ENCODE measurements at regions not wholly inside any gene's neighbourhood (a gene's known extent, or its start where the extent isn't known, plus 50 kb on each side); places are given as distances from the start of the nearest gene placed in this dataset.

DNA sequence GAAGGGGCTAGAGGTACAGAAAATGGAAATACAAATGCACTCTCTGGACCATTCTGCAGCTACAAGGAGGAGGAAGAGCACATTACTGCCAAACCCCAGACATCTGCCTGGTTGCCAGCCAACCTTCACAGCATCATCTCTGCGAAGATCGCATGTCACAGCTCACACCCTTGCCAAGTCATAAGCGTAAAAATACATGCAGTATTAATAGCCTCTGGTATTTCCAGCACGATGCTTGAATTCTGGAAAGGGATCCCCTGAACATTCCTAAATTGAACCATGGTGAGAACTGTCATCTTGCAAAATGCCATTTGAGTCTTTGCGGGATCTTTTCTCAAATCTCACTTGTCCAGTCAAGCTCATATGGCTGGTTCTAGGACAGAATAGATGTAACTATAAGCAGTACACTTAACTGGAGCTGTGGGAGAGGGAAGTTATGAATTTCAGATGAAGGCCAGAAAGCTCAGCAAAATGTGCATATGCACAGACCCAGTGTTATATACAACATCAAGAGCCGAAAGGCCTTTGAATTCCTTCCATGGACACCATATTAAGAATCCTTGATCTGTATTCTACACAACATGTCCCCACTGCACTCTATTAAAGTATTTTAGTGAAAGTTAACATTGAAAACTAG is 211.6 kb downstream of the DUSP6 start:
- Mint-ChIP-seq H3K9me3 (no peaks in the 10 kb centered on the region), H3K4me3 (no peak overlapping the region), H3K36me3 (ENCODE audit: low read depth) (no peaks in the 10 kb centered on the region), H3K27me3 (ENCODE audit: low read depth) (no peaks in the 10 kb centered on the region), H3K4me1 (peaks cover 5% of the 10 kb centered on the region), H3K27ac (peak overlapping the region in 1 of 3 experiments; percentile 26)
- TF ChIP-seq, protein P1, sequence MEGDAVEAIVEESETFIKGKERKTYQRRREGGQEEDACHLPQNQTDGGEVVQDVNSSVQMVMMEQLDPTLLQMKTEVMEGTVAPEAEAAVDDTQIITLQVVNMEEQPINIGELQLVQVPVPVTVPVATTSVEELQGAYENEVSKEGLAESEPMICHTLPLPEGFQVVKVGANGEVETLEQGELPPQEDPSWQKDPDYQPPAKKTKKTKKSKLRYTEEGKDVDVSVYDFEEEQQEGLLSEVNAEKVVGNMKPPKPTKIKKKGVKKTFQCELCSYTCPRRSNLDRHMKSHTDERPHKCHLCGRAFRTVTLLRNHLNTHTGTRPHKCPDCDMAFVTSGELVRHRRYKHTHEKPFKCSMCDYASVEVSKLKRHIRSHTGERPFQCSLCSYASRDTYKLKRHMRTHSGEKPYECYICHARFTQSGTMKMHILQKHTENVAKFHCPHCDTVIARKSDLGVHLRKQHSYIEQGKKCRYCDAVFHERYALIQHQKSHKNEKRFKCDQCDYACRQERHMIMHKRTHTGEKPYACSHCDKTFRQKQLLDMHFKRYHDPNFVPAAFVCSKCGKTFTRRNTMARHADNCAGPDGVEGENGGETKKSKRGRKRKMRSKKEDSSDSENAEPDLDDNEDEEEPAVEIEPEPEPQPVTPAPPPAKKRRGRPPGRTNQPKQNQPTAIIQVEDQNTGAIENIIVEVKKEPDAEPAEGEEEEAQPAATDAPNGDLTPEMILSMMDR (IDR thresholded peaks at IDR 0.05; ENCODE audit: unreplicated experiment in 3 of 3) = no peak

DNA sequence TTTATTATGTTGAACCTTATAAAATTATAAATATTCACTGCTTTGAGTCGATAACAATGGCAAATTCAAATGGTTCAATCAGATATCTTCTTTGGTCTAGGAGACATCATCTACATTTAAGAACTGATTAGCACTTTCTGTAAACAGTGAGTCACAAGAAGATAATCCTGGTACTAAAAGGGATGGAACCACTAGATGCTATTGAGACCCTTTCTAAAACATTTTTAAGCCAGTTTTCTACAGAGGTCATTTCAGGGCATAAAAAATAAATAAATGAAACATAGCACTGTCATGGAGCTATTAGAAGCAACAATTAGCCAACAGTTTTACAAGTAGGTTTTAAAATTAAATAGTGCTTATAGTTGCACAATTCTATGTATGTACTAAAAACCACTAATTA is 212.2 kb downstream of the DUSP6 start:
- peaks cover 5% of the 10 kb centered on the region for H3K4me1 Mint-ChIP-seq
- TF ChIP-seq, protein P1 (IDR thresholded peaks at IDR 0.05; ENCODE audit: unreplicated experiment in 3 of 3) = no peak
- no peaks in the 10 kb centered on the region for H3K27me3 Mint-ChIP-seq (ENCODE audit: low read depth)
- no peaks in the 10 kb centered on the region for H3K36me3 Mint-ChIP-seq (ENCODE audit: low read depth)
- no peaks in the 10 kb centered on the region for H3K9me3 Mint-ChIP-seq
- no peak overlapping the region for H3K27ac Mint-ChIP-seq
- no peak overlapping the region for H3K4me3 Mint-ChIP-seq

DNA sequence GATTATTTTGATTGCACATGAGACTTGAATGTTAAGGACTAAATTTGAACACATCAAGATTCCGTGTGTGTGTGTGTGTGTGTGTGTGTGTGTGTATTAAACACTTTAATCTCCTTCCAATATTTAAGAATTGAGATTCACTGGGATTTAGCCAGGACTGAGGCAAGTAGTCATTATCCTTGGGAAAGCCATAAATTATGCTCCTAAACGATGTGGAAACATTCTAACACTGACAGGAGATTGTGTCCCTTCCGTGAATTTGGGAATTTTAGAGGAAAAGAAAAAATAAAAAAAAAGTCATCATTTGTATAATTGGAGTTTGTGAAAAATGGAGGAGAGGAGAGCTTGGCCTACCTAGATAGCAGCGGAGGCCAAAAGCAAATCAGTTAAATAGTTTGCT is 212.9 kb downstream of the DUSP6 start:
- peaks cover 5% of the 10 kb centered on the region for H3K4me1 Mint-ChIP-seq
- no peaks in the 10 kb centered on the region for H3K9me3 Mint-ChIP-seq
- no peak overlapping the region for H3K4me3 Mint-ChIP-seq
- no peak overlapping the region for H3K27ac Mint-ChIP-seq
- no peaks in the 10 kb centered on the region for H3K36me3 Mint-ChIP-seq (ENCODE audit: low read depth)
- no peaks in the 10 kb centered on the region for H3K27me3 Mint-ChIP-seq (ENCODE audit: low read depth)
- TF ChIP-seq, protein P1 (IDR thresholded peaks at IDR 0.05; ENCODE audit: unreplicated experiment in 3 of 3) = no peak

DNA sequence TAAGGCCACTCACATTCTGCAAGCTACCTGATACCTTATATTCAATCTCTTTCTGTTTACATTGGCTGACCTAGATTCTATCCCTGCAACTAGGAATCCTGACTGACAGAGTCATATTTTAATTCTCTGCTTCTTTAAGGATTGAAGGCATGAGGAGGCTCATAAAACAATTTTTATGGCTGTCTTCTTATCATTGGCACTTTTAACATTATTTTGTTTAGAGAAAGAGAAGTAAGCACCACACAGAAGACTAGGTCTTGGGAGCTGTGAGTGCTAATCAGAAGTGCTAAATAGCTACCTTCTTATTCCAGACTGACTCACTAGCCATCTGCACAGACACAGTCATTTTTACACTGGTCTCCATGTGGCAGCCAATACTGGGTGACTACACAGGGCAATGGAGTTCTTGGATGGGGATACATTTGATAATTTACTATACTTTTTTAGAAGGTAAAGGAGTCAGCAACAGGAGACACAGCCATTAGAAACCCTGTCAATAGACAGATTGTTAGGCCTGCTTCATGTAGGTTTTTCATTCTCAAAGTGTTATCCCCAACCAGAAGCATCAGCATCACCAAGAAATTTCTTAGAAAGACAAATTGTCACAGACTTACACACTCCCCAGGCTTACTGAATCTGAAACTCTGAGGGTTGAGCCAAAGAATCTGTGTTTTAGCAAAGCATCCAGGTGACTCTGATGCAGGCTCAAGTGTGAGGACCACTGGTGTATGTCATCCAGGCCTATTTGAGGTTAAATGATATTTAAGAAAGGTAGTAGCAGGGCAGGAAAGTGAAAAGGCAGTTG is 214.1 kb downstream of the DUSP6 start:
- Mint-ChIP-seq H3K27me3 (ENCODE audit: low read depth) (no peaks in the 10 kb centered on the region), H3K4me3 (no peak overlapping the region), H3K4me1 (peaks cover 5% of the 10 kb centered on the region), H3K27ac (no peak overlapping the region), H3K9me3 (no peaks in the 10 kb centered on the region), H3K36me3 (ENCODE audit: low read depth) (no peaks in the 10 kb centered on the region)
- TF ChIP-seq, protein P1 (IDR thresholded peaks at IDR 0.05; ENCODE audit: unreplicated experiment in 3 of 3) = no peak

DNA sequence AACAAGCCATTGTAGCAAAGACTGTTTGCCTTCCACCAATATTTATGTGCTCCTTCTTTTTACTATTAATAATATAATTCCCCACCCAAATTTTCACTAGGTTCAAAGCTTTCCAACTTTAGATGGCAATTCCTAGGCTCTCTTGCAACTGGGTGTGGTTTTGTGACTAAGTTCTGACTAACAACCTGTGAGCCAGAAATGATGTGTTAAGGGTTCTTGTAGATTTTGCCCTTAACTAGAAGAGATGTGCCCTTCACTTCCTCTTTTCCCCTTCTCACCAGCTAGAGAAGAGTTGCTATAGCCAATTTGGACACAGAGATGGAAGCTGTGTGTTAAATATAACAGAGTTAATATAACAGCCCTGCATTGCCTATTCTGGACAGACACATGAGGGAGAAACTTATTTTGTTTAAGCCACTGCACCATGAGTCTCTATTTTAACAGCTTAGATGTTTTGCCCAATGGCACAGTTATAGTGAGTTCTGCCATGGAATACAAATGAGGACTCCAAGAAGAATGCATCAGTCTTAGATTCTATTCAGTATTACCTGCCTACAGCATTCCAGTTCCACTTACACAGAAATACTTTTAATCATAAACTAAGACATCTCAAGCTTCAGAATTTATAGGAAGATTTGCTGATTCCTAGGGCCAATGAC is 216.2 kb downstream of the DUSP6 start:
- Mint-ChIP-seq H3K36me3 (ENCODE audit: low read depth) (no peaks in the 10 kb centered on the region), H3K4me3 (no peak overlapping the region), H3K9me3 (no peaks in the 10 kb centered on the region), H3K27me3 (ENCODE audit: low read depth) (no peaks in the 10 kb centered on the region), H3K27ac (no peak overlapping the region), H3K4me1 (peaks cover 5% of the 10 kb centered on the region)
- TF ChIP-seq, protein P1 (IDR thresholded peaks at IDR 0.05; ENCODE audit: unreplicated experiment in 3 of 3) = no peak
